ENCODE measurements at regions not wholly inside any gene's neighbourhood (a gene's known extent, or its start where the extent isn't known, plus 50 kb on each side); places are given as distances from the start of the nearest gene placed in this dataset.
A peak's percentile ranks its signal among the peaks of the same experiment; 100 is the strongest.

DNA sequence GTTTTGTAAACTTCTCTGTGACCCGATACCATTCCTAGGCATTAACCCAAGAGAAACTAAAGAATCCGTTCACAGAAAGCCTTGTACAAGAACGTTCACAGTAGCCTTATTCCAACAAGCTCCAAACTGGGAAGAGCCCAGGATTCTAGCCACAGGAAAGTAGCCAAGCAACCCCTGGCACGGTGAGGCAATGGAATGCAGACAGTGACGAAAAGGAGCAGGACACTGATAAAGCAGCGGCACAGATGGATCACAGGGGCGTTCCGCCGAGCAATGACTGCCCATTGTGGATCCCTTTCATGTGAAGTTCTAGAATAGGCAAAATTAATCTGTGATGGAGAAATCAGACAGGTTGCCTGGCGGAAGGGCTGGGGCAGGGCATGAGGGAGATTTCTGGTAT is 198.7 kb upstream of the CHRNA7 start:
- no peaks in the 10 kb centered on the region for H3K36me3 Mint-ChIP-seq (ENCODE audit: low read depth)
- H3K27ac Mint-ChIP-seq = no peak overlapping the region
- no peak overlapping the region for H3K4me3 Mint-ChIP-seq
- no peaks in the 10 kb centered on the region for H3K4me1 Mint-ChIP-seq
- peaks cover 9% of the 10 kb centered on the region for H3K27me3 Mint-ChIP-seq
- intact Hi-C loops (cut with micrococcal nuclease) = no loop called here
- no peak for DNase-seq
- peaks cover 4% of the 10 kb centered on the region for H3K9me3 Mint-ChIP-seq

DNA sequence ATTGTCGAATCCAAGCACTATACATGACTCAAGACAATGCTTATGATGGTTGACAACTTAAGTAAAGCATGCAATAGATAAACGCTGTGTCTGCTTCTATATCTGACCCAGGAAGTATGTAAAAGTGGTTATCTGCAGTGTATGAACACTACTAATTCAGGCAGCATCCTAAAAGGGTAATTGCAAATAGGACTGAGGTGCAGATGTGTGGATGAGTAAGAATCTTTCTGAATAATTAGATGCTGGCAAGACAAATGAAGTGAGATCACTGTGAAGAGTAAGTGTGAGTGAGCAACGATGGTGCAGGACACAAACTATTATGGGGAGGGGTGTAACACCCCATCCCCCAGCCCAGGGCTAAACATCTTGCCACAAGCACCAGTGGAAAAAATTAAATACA is 195.7 kb upstream of the CHRNA7 start:
- Mint-ChIP-seq H3K4me3 (no peak overlapping the region), H3K36me3 (ENCODE audit: low read depth) (no peaks in the 10 kb centered on the region), H3K27me3 (peaks cover 9% of the 10 kb centered on the region), H3K27ac (no peak overlapping the region), H3K4me1 (no peaks in the 10 kb centered on the region), H3K9me3 (no peaks in the 10 kb centered on the region)
- no peak for DNase-seq
- intact Hi-C loops (cut with micrococcal nuclease) = no loop called here

DNA sequence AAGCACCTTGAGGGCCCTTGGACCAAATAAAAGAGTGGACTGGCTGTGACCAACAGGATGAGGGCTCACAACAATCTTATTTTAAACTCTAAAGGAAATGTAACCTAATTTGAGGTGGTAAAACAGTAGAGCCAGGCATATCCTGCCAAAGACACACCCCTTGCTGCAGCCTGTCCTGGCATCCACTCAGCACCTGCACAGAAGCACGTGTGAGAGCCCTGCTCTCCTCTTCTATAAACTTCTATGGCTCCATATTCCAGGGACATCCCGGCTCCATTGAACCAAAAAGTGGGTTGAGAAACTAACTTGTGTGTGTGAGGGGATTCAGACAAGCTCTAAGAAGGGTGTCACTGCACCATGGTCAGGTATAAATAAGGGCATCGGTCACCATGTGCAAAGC is 190.9 kb upstream of the CHRNA7 start:
- intact Hi-C loops (cut with micrococcal nuclease) = no loop called here
- no peaks in the 10 kb centered on the region for H3K9me3 Mint-ChIP-seq
- H3K27me3 Mint-ChIP-seq = peaks cover 7% of the 10 kb centered on the region
- no peaks in the 10 kb centered on the region for H3K4me1 Mint-ChIP-seq
- DNase-seq = no peak
- no peak overlapping the region for H3K4me3 Mint-ChIP-seq
- no peaks in the 10 kb centered on the region for H3K36me3 Mint-ChIP-seq (ENCODE audit: low read depth)
- no peak overlapping the region for H3K27ac Mint-ChIP-seq

DNA sequence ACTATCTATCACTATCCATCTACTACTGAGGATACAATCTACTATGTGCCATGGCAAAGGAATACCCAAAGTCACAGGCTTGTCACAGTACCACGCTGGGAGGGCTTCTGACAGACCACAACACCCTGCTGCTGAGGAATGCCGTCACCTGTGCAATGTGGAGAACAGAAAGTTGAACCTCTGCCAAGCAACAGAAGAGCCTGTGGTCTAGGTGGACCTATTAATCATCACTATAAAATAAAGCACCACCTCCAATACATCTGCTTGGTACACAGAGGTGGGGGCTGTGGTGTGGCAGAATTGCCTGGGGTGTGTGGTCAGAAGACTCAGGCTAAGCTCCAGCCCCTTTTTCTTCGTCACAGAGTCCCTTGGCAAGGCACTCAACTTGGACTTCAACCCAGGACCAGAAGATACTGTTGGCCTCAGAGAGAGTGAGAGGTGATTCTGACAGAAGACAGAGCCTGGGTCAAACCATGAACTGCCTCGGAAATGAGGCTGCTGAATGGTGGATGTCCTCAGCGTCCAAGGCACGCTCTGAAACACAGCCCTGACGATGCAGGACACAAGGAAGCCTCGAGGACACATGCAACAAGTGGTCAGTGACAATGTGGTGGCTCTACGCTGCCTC is 189.4 kb upstream of the CHRNA7 start:
- DNase-seq = no peak
- H3K27ac Mint-ChIP-seq = no peak overlapping the region
- H3K27me3 Mint-ChIP-seq = peaks cover 4% of the 10 kb centered on the region
- H3K36me3 Mint-ChIP-seq (ENCODE audit: low read depth) = no peaks in the 10 kb centered on the region
- H3K4me1 Mint-ChIP-seq = no peaks in the 10 kb centered on the region
- no peak overlapping the region for H3K4me3 Mint-ChIP-seq
- H3K9me3 Mint-ChIP-seq = no peaks in the 10 kb centered on the region
- intact Hi-C loops (cut with micrococcal nuclease) = no loop called here

DNA sequence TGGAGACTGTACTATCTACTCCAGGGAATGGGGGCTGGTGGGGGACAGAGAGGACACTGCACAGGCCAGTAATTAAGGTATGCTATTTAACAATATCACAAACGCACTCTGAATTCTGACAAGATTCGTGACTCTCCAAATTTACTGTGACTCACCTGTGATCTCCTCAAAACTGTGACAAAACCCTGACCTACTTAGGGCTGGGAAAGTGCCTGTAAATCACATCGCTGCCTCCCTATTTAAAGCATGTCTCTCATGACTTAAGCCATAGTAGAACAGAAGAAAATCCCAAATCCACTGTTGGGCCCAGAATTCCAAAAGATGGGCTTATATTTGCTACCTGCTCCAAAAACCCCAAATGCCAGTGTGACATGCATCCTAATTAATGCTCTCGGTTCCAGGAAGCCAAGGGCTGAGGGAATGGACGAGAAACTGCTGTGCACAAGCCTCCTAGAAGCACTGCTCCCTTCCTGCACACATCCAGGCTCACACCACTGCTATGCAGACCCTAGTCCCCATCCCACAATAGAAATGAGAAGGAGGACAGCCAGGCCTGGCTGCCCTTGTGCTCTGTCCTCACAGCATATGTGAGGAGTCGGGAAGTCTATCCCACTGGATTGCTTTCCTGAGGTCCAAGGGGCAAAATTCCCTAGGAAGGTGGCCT is 187.7 kb upstream of the CHRNA7 start:
- no peaks in the 10 kb centered on the region for H3K9me3 Mint-ChIP-seq
- H3K36me3 Mint-ChIP-seq (ENCODE audit: low read depth) = no peaks in the 10 kb centered on the region
- H3K4me3 Mint-ChIP-seq = no peak overlapping the region
- DNase-seq = no peak
- intact Hi-C loops (cut with micrococcal nuclease) = no loop called here
- H3K27me3 Mint-ChIP-seq = no peaks in the 10 kb centered on the region
- H3K4me1 Mint-ChIP-seq = no peaks in the 10 kb centered on the region
- no peak overlapping the region for H3K27ac Mint-ChIP-seq

DNA sequence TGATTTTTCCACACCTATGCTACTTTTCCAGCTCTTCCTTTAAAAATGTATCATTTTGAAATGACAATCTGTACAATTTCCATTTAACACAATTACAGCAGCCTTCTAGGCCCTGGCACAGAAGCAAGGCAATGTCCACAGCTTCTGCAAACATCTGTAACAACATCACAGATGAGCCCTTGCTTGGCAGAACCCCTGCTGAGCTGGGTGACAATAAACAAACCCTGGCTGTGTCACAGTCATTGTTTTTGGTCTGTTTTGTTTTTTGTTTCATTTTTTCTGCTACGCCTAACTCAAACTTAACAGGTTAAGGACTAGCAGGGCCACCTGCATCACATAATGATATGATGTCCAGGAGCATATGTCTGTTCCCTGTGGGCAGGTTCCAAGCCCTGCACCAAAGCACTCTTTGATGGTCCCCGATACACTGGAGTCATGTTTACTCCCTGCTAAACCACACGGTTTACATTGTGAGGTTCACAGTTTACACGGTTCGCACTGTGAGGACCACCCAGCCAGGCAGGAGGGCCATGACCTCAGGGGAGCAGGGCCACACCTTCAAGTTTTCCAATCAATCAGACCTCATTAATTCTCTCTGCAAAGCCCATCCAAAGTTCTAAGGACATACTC is 186.8 kb upstream of the CHRNA7 start:
- Mint-ChIP-seq H3K4me1 (no peaks in the 10 kb centered on the region), H3K27ac (no peak overlapping the region), H3K36me3 (ENCODE audit: low read depth) (no peaks in the 10 kb centered on the region), H3K27me3 (no peaks in the 10 kb centered on the region), H3K9me3 (no peaks in the 10 kb centered on the region), H3K4me3 (no peak overlapping the region)
- no peak for DNase-seq
- intact Hi-C loops (cut with micrococcal nuclease) = no loop called here

DNA sequence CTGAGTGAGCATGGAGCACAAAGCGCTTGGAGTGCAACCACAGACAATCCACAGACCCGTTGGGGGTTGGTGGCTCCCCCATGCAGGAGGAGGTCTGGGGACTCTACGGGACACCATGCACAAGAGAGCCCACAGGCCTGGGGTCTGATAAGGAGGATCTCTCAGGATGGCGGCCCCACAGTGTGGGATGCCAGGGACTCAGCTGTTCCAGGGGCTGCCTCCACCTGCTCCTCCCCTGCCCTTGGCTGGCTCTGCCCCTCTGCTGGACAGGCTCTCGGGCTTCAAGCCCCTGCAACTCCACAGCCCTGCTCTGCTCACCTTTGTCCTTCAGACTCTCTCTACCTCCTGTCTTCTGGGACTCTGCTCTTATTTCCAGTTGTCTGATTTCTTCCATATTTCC is 184.5 kb upstream of the CHRNA7 start:
- no peaks in the 10 kb centered on the region for H3K4me1 Mint-ChIP-seq
- intact Hi-C loops (cut with micrococcal nuclease) = no loop called here
- no peak overlapping the region for H3K27ac Mint-ChIP-seq
- DNase-seq = no peak
- no peak overlapping the region for H3K4me3 Mint-ChIP-seq
- no peaks in the 10 kb centered on the region for H3K27me3 Mint-ChIP-seq
- H3K9me3 Mint-ChIP-seq = no peaks in the 10 kb centered on the region
- no peaks in the 10 kb centered on the region for H3K36me3 Mint-ChIP-seq (ENCODE audit: low read depth)

DNA sequence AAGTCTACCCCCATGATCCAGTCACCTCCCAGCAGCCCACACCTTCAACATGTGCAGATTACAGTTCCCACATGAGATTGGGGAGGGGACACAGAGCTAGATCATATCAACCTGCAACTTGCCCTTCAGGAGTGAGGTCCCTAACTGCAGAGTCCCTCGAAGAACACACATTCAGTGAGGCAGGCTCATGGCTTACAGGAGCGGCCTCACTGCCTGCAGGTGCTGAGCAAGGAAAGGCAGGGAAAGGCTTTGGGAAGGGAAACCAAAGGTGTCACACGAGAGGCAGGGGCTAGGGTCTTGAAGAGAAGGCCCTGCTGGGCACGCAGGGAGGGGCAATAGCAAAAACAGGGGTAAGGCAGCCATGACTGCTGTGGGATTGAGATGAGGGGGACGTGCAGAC is 182.4 kb upstream of the CHRNA7 start:
- no peaks in the 10 kb centered on the region for H3K36me3 Mint-ChIP-seq (ENCODE audit: low read depth)
- no peak overlapping the region for H3K27ac Mint-ChIP-seq
- intact Hi-C loops (cut with micrococcal nuclease) = no loop called here
- no peak for DNase-seq
- peaks cover 5% of the 10 kb centered on the region for H3K9me3 Mint-ChIP-seq
- no peaks in the 10 kb centered on the region for H3K27me3 Mint-ChIP-seq
- H3K4me1 Mint-ChIP-seq = no peaks in the 10 kb centered on the region
- H3K4me3 Mint-ChIP-seq = no peak overlapping the region

DNA sequence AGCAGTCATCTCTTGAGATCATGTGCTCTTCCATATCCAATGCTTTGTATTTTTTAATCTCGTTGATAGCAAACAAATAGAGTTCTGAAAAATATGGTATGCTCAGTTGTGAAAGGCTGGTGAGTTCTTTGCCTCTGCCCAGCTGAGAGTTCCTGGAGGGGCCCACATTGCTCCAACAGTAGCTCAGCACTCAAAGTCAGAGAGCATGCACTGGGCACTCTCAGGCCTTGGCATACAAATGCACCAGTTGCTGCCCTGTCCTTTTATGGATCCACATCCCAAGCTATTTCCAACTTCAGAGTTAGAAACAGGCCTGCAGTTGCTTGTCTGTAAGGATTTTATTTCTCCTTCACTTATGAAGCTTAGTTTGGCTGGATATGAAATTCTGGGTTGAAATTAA is 181.7 kb upstream of the CHRNA7 start:
- no peak overlapping the region for H3K27ac Mint-ChIP-seq
- no peak for DNase-seq
- intact Hi-C loops (cut with micrococcal nuclease) = no loop called here
- peaks cover 5% of the 10 kb centered on the region for H3K9me3 Mint-ChIP-seq
- H3K4me3 Mint-ChIP-seq = no peak overlapping the region
- peaks cover 5% of the 10 kb centered on the region for H3K27me3 Mint-ChIP-seq
- H3K4me1 Mint-ChIP-seq = no peaks in the 10 kb centered on the region
- H3K36me3 Mint-ChIP-seq (ENCODE audit: low read depth) = no peaks in the 10 kb centered on the region

DNA sequence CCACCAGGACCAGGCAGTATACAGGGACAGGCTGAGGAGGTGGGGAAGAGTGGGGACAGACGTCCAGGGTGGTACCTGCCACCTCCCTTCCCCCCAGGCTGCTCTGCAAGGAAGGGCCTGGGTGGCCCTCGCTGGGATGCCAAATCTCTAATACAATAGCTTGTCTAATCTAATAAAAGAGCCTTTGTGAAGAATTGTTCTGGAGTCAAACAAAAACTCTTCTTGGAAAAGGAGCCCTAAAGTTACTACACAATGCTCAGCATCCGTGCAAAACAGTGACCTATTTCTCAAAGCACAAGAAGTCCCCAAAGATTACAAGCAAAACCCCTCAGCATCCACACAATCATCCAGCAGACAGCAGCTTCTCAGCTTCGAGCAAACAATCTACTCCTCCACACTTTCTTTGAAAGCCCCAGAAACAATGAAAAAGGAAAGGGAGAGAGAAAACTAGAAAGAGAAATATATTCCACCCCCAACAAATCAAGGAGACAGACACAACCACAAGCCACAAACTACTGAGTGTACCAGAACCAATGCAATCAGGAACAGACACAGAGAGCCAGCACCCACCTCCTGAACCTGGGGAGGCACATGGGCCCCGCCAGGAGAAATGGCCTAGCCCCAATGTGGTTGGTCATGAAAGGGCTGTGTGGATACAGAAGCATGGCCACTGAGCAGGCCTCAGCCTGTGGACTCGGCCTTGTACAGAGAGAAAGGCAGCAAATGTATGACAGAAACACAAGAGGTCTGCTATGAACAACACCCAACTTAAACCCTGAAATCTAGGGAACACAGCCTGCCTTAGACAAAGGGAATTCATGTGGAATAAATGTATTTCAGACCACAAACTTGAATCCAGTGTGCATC is 177.1 kb upstream of the CHRNA7 start:
- H3K27ac Mint-ChIP-seq = no peak overlapping the region
- no peaks in the 10 kb centered on the region for H3K4me1 Mint-ChIP-seq
- H3K9me3 Mint-ChIP-seq = peaks cover 5% of the 10 kb centered on the region

DNA sequence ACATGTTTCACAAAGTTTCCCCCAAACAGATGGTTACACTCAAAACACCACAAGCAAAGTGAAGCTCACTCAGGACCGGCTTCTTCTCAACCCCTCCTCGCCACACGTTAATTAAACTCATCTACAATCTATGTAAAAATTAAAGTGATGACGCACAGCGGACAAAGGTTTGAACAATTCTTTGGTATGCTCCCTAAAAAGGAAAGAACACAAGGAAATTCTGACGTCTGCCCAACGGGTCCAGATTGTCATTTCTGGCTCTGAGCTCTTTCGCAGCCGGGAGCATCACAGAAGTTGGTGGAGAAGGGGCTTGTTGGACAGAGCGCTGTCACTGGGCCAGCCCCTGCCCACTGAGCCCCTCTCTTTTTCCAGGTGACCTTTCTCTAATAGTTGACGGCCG is 173.7 kb upstream of the CHRNA7 start:
- Mint-ChIP-seq H3K4me3 (no peak overlapping the region), H3K4me1 (no peaks in the 10 kb centered on the region), H3K9me3 (no peaks in the 10 kb centered on the region), H3K36me3 (ENCODE audit: low read depth) (no peaks in the 10 kb centered on the region), H3K27ac (no peak overlapping the region), H3K27me3 (peaks cover 15% of the 10 kb centered on the region)
- DNase-seq = no peak
- intact Hi-C loops (cut with micrococcal nuclease) = no loop called here

More for the DNA sequence above, 177.1 kb upstream of the CHRNA7 start:
- DNase-seq = no peak
- Mint-ChIP-seq H3K4me3 (no peak overlapping the region), H3K36me3 (ENCODE audit: low read depth) (no peaks in the 10 kb centered on the region), H3K27me3 (peaks cover 15% of the 10 kb centered on the region)
- intact Hi-C loops (cut with micrococcal nuclease) = no loop called here

DNA sequence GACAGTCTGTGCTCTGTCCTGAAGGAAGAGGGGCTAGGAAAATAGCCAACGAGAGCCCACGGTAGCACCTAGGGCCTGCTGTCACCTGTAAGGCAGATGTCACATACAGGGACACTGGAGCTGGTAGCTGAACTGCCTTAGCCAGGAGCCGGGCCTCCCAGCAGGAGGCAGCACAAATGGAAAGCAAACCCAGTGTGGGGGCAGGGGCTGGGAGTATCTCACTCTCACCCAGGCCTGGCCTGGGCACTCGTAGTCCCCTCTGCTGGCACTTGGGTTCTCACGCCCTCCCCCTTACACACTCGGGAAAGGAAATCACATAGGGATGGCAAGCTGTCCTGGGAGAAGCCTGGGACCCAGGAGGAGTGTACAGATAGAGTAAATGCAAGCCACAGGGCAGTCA is 173.1 kb upstream of the CHRNA7 start:
- Mint-ChIP-seq H3K27ac (no peak overlapping the region), H3K4me3 (no peak overlapping the region), H3K36me3 (ENCODE audit: low read depth) (no peaks in the 10 kb centered on the region), H3K4me1 (no peaks in the 10 kb centered on the region), H3K9me3 (no peaks in the 10 kb centered on the region), H3K27me3 (peaks cover 15% of the 10 kb centered on the region)
- peak; percentile 45 for DNase-seq
- intact Hi-C loops (cut with micrococcal nuclease) = no loop called here

DNA sequence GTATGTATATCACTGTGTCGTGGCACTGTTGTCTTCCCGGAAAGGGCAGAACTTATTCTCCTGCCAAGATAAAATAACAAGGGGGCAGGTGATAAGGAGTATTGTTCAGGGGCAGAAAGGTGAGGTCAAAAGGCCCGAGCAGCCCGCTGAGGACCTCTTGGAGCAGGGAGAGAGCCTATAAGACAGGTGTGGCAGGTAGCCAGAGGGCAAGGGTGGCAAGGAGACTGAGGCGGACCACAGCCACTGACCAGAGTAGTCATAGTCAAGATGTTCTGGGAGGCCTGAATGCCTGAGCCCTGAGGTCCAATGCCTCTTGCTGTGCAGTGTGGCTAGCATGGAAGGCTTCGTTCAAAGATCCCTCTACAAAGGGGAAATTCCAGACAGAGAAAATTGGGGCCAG is 172.3 kb upstream of the CHRNA7 start:
- H3K36me3 Mint-ChIP-seq (ENCODE audit: low read depth) = no peaks in the 10 kb centered on the region
- H3K27ac Mint-ChIP-seq = no peak overlapping the region
- H3K9me3 Mint-ChIP-seq = no peaks in the 10 kb centered on the region
- DNase-seq = no peak
- intact Hi-C loops (cut with micrococcal nuclease) = no loop called here
- H3K4me1 Mint-ChIP-seq = no peaks in the 10 kb centered on the region
- peaks cover 15% of the 10 kb centered on the region for H3K27me3 Mint-ChIP-seq
- H3K4me3 Mint-ChIP-seq = no peak overlapping the region

DNA sequence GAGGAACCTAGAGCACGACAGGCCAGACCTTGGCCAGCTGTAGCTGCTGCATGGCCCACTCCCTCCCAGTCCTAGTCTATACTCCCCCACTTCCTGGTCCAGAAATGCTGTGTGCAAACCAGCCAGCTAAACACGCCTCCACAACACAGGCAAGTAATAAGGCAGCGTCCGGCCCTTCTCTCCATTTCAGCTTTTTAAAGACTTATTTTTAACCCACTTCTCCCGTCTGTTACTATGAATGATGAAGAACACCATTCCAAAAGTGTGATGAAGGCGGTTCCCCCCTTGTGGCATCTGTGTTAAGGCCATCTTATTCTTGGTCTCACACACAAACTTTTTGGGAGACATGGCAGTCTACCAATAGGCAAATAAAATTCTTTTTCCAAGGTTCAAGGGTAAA is 164.1 kb upstream of the CHRNA7 start:
- Mint-ChIP-seq H3K36me3 (ENCODE audit: low read depth) (peaks cover 3% of the 10 kb centered on the region), H3K27me3 (peaks cover 30% of the 10 kb centered on the region), H3K9me3 (no peaks in the 10 kb centered on the region), H3K27ac (no peak overlapping the region), H3K4me1 (peaks cover 10% of the 10 kb centered on the region), H3K4me3 (no peak overlapping the region)
- intact Hi-C loops (cut with micrococcal nuclease) = loop anchor here (5.0 kb wide), 1 partner anchor 214 kb away; no protein-coding TSS in a partner anchor
- peak; percentile 45 for DNase-seq

All from activated CD4-positive, alpha-beta T cell treated with anti-CD3 and anti-CD28 coated beads, Interleukin-2, amount 10 ng/mL, durations not matched to agents 24 days and 14 days (primary cell).